ENCODE measurements at regions not wholly inside any gene's neighbourhood (a gene's known extent, or its start where the extent isn't known, plus 50 kb on each side); places are given as distances from the start of the nearest gene placed in this dataset.

DNA sequence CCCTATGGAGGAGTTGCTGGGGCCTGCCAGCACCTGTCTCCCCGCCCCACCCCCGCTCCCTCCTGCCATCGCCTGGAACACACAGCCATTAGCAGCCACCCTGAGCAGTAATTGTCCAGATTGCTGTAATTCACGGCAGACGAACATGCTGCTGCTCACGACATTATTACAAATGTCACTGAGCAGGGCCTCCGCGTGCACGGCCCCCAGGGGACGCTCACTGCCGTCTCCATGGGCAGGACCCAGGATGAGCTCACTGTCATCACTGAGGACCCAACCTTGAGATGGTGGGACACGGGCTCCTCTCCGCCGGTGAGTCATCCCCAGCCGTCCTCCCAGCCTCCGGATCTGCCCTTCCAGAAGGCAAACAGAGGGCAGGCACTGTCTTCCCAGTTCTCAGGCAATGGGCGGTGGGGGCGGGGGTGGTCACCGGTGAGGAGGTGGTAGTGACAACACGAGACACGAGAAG lies 100.4 kb downstream of the RFLNA start:
- DNase-seq, result no peak

DNA sequence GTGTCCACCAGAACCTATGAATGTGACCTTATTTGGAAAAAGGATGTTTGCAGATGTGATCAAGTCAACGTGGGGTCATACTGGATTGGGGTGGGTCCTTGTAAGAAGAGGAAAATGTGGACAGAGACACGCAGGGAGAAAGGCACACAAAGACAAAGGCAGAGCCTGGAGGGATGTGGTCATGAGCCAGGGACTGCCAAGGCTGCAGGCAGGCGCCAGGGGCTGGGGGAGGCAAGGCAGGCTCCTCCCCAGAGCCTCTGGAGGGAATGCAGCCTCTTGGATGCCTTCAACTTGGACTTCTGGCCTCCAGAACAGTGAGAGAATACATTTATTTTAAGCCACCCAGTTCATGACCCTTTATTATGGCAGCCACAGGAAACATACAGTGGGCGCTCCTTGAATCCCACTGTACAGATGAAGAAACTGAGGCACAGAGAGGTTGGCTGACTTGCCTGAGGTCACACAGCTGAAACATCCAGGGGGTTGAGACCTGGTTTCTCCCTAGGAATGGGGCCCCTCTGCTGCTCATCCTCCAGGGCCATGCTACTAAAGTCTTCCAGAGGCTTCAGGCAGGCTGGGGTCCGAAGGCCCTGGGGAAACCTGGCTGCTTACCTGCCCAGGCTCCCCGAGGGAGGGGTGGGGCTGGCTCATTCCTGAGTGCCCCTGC lies 99.7 kb downstream of the RFLNA start:
- no peak for DNase-seq

DNA sequence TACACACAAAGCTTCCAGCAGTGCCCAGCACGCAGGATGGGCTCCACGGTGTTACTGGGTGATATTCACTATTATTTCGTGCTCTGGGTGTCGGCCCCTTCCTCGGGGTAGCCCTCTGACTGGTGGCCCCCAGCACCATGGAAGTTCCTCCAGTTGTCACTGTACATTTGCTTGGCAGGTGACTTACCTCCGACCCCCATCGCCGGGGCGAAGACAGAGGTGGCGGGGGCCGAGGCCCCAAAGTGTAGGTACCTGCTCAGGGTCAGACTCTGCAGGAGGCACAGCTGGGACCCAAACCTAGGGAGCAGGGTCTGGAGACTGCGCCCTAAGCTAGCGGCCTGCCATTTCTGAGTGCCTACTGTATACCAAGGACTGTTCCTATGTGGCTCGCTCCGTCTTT lies 98.9 kb downstream of the RFLNA start:
- no peak for DNase-seq

DNA sequence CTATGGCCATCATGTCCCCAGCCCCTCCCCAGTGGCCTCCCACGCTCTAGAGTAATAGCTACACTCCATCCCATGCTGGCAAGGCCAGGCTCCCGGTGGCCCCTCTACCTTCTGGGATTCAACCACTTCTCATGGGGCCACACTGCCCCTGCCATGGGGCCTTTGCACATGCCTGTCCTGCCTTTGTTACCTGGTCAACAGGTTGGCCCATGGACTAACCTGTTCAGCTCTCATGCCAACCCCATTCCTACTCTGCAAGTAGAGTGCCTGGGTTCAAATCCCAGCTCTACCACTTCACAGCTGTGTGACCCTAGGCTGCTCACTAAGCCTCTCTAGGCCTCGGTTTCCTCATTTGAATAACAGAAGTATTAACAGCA lies 98.5 kb downstream of the RFLNA start:
- no peak for DNase-seq

DNA sequence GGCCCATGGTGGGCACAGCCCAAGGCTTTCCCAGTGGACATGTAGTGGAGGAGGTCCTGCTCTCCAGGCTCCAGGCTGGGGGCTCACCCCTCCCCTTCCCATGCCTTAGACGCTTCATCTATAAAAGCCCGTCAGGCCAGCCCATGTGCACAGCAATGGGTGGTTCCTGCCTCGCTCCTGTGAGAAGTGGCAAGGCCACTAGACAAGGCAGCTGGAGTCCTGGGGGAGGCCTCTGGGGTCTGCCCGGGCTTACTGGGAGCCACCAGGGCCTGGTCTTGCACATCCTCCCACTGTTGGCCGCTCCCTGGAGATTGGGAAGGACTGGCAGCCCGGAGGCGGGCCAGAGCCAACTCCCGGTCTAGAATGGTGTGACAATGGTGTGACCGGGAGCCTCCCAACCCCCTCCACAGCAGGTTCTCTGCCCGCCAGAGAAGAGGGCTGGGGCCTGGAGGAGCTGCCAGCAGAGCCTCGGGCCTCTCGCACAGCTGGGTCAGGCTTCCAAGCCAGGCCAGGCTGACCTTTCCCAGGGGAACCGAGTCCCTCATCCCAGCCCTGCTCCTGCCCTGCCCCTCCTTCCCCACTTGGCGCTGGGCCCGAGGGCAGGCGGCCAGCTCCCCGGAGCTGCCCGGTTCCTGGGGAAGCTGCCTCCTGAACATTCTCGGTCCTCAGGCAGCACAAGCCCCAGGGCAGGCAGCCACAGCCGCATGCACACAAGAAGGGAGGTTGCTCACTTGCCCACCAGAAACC lies 97.9 kb downstream of the RFLNA start:
- DNase-seq, result peak; percentile 55

DNA sequence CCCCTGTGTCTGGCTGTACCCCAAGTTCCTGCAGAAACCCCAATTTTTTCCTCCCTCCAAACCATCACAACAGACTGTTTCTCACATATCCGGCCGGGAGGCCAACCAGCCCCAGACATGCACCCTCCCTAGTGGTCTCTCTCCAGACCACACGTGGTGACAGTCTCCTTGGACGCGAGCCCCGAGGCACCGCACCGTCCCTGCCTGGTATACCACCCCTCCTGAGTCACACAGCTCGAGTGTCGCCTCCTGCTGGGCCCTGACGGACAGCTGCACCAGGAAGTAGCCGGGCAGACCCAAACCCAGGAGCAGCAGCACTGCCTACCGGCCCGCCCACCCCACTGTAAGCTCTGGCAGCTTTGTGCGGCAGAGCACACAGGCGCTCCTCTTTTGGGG lies 97.4 kb downstream of the RFLNA start:
- DNase-seq, result peak; percentile 48

DNA sequence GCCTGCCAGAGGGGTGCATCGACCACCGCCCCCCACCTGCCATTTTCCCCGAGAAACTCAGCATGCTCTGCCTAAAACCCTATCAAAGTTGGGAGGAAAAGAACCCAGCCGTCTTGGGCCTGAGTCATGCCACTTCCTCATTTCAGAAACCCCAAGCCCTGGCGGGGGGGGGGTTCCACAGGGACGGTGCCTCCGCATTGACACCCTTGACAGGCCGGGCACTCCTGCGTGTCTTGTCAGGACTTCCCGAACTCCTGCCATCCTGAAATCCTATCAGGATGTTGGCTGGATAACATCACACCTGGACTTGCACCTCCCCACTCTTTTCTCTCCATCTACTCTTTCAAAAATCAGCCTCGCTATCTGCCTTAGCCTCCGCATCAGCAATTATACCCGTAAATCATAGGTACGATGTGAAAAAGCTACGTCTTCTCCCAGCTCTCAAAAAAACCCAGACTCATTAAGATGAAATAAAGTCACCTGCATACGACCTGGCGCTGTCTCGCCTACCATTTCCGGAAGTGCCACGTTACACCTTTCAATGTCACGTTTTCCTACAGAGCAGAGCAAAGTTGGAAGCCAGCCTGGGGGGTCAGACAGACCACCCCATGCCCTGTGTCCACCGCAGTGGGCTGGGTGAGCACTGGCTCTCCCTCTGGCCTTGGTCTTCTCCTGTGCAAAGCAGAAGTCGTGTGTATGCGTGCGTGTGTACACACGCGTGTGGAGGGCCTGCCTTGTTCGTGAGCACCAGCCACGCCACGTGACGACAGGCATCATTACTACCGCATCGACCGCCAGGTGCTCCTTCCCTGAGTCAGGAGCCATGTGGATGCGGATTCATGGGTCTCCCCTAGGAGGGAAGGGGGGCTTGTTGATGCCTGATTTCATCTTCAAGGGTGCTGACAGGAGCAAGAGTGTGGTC lies 96.7 kb downstream of the RFLNA start:
- DNase-seq, result no peak

DNA sequence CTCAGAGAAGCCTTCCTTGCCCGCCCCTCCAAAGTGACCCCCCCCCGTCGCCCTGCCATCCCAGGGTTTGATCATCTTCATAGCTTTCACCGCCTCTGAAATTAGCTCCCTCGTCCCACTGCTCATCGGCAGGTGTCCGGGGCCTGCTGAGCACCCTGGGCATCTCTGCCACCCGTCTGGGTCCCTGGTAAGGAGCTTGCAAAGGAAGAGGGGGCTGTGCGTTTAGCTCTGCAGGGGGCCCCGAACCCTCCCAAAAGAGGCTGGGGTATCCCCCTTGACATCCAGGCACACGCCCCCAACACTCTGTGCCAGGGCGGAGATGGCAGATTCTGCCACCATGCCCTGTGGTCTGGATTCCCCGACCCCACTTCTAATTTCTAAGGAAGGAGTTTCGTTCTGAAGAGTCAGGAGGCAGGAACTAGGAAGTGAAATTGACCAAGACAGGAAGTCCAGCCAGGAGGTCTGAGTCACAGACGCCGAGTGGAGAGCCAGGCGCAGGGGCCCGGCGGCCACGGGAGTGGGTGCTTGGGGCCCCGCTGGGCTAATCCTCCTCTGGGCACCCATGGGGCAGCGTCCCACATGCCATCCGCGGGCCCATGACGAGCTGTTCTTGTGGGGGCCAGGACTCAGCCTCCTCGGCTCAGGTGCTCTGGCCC lies 95.7 kb downstream of the RFLNA start:
- no peak for DNase-seq

DNA sequence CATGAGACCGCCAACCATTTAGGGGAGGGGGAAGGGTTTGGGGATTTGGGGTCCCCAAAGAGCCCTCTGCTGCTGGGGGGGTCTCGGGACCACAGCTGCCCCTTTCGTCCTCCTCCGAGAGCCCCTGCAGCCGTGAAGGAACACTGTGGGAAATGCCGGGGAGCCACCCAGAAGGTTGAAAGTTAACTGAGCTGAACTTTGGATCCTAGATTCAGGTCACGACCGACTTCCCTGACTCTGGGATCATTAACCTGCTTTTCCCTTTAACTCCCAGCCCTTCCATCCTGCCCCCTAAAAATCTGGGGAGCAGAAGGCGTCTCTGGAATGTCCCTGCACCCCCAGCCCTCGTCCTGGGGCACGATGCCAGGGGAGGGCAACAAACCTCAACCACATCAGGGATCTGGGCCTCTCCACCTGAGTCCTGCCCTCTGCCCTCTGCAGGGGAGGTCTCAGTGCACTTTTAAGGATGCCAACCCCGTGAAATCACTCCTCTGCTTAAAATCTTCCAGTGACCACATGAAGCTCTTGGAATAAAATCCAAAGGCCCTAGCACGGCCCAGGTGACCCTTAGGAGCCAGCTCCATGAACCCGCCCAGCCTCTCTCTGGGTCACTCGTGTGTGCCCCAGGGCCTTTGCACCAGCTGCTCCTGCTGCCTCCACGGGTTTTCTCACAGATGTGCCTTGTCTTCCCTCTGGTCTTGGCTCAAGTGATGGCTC lies 95.0 kb downstream of the RFLNA start:
- no peak for DNase-seq

DNA sequence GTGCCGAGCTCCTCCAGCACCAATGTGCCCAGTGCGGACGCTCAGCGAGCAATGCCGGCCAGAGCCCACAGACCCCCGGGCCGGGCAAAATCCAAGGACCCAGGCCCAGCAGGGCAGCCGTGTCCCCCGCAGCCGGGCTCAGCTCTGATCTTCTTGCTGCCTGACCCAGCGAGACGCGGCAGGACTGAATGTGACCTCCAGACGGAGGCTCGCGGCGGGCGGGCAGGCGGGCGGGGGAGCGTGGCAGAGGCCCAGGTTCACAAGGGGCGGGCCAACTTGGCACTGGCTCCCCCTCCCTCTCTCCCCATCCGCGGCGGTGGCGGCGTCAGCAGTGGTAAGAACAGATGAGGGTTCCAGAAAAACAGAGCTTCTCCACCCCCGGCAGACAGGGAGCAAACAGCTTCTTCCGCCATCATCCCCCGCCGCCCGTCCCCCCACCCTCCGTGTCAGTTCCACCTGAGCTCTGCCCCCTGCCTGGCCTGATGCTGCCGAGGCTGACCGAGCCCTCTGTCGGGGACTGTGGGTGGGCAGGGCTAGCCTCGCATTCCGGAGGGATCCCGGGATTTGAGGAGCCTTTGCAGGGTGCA lies 94.3 kb downstream of the RFLNA start:
- DNase-seq, result peak; percentile 84

DNA sequence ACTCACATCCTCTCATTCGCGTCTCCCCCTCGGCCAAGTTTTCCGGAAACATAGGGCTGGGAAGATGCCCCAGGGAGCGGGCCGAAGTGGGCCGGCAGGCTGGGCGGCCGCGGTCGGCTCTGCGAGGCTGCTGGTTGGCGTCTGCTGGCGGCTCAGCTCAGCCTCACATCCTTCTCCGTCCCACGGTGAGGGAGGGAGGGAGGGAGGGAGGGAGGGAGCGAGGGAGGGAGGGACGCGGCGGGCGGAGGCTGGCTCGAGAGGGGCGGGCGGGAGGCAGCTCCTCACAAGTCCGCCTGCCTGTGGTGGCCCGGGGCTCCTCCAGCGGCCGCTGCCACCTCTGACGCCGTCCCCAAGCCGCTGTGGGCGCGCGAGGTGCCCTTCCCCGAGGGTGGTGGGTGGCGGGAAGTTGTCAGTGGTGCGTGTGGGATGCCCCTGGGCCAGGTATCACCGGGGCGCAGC lies 93.8 kb downstream of the RFLNA start:
- DNase-seq, result peak; percentile 80

DNA sequence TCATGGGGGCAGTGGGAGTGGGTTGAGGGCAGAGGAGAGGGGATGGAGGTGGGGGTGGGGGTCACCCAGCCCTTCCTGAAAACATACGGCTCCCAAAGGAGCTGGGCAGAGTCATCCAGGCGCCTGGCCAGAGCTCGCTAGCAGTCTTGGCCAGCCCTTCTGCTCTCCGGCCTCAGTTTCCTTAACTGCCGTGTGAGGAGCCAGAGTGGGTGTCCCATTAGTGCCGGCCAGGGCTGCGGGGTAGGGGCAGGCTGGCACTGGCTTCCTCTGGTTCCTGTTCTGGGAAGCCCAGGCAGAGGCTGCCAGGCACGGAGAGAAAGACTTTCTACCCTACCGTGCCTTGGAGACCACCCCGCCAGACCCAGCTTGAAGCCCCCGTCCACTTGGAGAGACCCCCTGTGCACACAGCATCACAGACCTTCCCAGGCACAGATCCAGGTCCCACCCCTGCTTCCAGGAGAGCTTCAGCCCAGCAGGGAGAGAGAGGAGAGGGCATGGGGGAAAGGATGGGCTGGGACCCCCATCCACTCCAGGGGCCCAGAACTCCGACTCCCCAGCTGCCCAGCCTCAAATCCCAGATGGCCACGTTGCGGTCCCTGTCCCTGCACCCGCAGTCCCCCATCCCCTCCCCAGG lies 93.3 kb downstream of the RFLNA start:
- no peak for DNase-seq

DNA sequence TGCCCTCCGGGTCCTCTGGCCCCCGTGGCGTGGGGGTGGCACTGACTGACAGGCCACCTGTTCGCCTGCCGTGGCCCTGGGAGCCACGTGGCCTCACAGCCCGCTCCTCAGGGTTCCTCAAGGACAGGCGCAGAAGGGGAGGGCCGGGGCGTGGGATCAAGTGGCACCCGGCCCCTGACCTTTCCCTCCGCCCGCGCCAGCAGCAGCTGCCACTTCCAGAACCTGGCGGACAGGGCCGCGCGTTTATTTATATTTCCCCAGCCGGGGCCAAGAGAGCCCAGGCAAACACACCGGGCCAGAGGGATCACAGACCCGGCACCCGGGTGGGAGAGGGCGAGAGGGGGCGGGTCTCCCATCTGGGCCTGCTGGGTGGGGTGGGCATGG lies 92.6 kb downstream of the RFLNA start:
- no peak for DNase-seq

DNA sequence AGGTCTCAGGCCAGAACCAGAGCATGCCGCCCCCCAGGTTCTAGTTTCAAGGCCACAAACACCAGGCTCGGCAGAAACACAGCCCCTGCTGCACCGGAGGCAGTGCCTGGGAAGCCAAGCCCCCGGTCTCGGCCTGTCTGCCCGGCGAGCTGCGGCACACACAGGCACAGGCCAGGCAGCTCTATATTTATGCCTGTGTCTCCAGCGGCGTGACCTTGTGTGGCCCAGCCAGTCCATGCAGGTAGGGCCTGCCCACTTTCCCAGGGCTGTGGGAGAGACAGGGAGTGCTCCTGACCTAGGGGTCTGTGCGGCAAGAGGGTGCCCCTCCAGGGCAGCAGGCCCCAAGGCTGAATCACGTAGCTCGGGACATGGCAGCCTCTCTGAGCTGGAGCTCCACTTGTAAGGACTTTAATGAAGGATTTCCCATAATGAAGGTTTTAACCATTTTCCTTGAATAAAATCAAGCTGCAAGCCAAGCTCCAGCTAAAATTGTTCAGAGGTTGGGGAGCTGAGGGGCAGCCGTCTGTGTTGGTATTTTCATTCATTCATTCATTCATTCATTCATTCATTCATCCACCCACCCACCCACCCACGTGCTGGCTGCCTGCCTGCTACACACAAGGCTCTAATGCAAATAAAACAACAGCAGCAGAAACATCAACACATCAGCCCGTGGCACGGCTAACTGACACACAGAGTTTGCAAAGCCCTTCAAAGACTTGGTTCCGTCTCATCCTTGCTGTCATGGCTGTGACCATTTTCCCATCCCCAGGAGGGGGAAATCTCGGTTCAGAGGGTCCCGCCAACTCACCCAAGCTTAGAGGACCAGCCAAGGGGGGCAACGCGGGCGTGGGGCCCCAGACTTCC lies 92.0 kb downstream of the RFLNA start:
- DNase-seq, result no peak

DNA sequence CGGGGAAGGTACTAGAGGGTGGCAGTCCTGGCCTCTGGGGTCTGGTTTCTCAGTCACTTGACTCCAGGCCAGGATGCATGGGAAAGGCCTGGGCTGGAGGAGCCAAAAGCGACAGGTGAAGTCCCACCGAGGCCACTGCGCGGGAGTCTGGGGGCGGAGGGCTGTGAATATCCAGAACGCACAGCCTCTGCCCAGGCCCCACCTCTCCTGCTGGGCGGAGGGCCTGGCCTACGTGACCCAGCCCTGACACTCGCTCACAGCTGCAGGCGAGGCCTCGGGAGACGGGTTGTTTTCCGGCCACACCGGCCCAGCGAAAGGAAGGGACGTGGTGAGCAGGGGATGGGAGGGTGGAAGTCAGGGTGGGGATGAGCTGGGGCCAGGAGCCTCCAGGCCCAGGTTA lies 91.2 kb downstream of the RFLNA start:
- no peak for DNase-seq

DNA sequence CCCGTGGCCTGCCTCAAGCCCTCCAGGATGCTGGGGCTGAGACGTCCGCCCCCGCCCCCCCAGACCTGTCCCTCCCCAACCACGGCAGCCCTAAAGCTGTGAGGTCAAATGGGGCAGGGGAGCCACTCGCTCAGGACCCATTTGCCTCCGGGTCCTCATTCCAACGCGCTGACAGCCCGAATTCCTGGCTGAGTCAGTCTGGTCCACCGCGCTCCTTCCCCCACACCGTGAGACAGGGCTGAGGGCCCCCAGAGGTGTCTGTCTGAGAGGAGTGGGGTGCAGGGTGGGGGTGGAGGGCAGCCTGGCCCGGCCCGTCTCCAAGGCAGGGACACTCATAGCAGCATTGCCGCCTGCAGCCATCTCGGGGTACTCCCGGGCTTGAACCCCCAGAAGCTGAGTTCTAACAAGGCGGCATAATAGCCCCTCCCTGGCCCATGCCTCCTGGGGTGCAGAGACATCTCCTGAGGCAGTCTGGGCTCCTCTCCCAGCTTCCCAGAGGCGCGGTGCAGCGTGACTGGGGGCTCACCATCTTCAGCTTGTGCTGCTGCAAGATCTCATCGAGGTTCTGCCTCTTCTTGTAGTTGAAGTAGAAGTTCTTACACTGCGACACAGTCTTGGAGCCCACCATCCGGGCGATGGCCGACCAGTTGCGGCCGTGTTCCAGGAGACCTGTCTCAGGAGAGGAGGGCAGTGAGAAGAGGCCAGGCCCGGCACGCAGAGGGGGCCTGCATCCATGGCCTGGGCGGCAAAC lies 90.5 kb downstream of the RFLNA start:
- no peak for DNase-seq

DNA sequence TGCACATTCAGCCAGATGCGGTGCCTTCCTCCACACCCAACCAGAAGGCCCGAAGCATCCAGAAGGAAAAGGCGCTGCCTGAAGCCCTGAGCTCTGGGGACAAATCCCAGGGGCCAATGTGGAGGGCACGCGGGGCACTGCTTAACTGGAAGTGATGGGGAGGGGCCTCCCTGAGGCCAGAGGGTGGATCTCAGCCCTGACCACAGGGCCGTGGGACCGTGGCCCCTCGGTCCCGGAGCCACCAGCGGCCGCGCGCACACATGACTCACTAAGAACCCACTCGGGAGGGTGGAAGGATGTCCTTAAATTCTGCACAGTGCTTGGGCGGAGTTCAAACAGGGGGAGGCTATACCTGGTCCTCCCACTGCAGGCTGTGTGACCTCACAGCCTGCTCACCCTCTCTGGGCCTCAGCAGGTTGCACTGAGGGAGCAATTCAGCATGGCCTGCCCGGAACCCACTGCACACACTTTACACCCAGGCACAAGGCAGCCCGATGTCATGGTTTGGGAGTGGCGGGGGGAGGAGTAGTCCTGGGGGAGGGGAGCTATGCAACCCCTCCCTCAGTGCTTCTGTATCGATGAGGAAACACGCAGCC lies 89.5 kb downstream of the RFLNA start:
- no peak for DNase-seq

DNA sequence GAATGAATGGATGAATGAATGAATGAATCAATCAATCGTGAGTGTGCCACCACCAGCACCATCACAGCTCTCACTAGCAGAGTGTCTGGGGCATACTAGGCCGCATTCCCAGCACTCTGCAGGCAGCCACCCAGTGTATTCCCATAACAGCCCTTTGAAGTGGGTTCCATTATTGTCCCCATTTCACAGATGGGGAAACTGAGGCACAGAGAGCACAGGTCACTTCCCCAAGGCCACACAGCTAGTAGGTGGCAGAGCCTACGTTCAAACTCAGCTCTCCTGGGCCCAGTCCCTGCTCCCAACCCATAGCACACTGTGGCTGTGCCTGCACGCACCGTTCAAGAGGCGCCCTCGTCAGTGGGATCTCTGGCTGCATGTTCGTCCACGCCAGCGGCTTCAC lies 88.1 kb downstream of the RFLNA start:
- no peak for DNase-seq

Measured in occipital lobe (tissue), 1 donor.